HT1080 (cell line): ENCODE measurements at regions not wholly inside any gene's neighbourhood (a gene's known extent, or its start where the extent isn't known, plus 50 kb on each side); places are given as distances from the start of the nearest gene placed in this dataset.
"Not testable (repeated sequence)": the region's sequence is repeated elsewhere in the genome, so short reads cannot be mapped to it uniquely, and the experiment has no call there.

Experiments used
- DNase-seq: peaks from one replicate; pipeline ENCODE4 v3.0.0-alpha.2; 2015; ENCODE audit warnings: low read depth

DNA sequence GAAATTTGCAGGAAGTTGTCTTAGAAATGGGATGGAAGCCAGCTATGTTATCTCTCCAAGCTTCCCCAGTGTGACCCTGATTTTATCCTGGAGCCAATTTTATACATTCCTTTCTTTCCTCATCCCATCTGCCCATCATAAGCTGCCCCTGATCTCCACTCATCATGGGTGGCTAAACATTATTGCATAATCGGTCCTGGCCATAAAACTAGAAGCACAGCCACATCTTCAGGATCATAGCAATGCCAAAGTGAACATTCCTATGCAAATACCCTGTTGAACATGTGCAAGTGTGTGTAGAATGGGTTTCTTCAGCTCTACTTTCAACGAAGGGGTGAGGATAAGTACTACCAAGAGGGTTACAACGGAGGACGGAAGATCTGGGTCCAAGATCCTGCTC, 50.6 kb upstream of the COG2 start:
- DNase-seq, result no peak

- no peak for DNase-seq
These were observed 52.3 kb upstream of the COG2 start for GRCh38 chr1:230589951-230590350.

- no peak for DNase-seq
These were observed 53.9 kb upstream of the COG2 start for GRCh38 chr1:230588323-230588746.

- DNase-seq, result no peak
These were observed 55.2 kb upstream of the COG2 start for GRCh38 chr1:230587061-230587460.

DNA sequence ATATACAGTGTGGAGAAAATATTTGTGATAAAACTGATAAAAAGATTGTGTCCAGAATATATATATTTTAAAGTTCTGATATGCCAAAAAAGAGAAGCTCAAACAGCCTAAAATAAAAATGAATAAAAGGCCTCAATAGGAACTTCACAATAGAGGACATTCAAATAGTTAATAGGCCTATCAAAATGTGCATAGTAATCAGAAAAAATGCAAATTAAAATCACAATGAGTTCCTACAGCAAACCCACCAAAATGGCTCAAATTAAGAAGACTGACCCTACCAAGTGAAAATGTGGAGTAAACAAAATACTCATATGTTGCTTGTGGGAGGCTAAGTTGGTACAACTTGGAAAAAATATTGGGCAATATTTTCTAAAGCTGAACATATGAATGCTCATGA, 57.6 kb upstream of the COG2 start:
- DNase-seq, result no peak

- peak; percentile 54 for DNase-seq
These were observed 60.7 kb upstream of the COG2 start for GRCh38 chr1:230581446-230582079.

DNA sequence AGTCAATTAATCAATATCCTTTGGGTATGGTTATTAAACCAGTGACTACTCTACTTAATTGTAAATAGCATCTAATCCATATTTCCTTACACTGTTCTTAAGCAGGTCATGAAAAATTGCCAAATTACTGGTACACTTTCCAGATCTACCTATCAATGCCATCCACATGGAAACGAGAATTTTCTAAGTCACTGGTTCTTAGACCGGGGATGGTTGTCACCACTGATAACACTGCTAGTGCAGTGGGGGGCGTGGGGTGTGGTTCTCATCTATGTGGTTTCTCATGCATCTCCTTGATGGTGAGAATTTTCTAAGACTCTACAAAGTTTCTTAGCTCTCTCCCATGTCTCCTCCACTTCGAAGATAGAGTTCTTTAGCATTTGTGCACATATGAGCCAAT, 63.7 kb upstream of the COG2 start:
- no peak for DNase-seq

- no peak for DNase-seq
These were observed 64.7 kb upstream of the COG2 start for GRCh38 chr1:230577537-230577936.

GRCh38 chr1:230575886-230576500, 66.3 kb upstream of the COG2 start:
- no peak for DNase-seq

- DNase-seq, result no peak
These were observed 67.8 kb upstream of the COG2 start for GRCh38 chr1:230574502-230574901.

DNA sequence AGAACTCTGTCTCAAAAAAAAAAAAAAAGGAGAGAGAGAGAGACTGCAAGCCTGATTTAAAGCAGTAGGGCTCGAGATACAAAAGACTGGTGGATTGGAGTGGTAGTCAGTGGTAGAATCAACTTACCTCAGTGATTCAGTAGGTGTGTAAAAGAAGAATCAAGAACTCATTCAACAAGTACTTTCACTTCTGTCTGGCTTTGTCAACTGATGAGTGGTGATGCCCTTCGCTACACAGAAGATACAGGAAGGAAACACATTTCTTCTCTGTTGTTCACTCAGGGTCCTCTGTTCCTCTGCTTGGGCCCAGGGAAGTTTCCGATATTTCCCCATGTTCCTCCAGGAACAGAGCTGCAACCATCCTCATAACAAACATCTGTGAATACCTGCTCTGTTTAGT, 68.6 kb upstream of the COG2 start:
- no peak for DNase-seq

DNA sequence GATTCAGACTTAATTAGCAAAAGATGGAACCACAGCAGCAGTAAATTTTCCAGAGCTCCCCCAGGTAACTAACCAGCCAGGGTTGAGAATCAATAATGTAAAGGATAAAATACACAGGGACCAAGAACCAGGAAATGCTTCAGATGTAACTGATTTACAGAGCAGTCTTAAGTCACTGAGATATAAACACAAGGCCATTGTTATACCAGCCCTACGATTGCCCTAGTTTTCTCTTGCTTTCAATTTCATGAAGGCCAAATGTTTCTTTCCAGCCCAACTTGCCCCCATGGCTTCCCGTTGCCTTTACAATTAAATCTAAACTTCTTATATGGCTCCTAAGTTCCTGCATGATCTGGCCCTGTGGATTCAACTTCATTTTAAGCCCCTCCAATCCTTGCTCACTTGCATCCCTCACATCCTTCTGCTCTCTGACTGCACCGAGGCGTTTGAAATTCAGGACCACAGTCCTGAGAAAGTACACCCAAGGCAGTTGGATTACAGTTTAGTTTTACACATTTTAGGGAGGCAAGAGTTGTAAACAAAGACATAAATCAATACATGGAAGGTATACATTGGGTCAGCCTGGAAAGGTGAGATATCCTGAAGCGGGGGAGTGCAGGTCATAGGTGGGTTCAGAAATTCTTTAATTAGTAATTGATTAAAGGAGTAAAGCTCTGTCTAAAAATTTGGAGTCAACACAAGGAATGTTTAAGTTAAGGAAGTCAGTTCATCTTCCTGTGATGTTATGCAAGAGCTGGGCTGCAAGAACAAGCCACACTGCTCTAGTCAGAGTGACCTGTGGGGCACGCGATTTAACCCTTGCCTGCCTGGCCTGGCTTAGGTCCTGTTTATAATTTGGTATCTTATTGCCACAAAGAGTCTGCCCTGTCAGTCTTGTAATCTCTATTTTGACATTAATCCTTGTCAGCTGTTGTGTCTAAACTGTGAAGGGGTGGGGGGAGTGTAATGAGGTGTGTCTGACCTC, 69.9 kb upstream of the COG2 start:
- no peak for DNase-seq

GRCh38 chr1:230570724-230571360, 71.4 kb upstream of the COG2 start:
- DNase-seq, result no peak

- no peak for DNase-seq
These were observed 73.1 kb upstream of the COG2 start for GRCh38 chr1:230569201-230569600.

DNA sequence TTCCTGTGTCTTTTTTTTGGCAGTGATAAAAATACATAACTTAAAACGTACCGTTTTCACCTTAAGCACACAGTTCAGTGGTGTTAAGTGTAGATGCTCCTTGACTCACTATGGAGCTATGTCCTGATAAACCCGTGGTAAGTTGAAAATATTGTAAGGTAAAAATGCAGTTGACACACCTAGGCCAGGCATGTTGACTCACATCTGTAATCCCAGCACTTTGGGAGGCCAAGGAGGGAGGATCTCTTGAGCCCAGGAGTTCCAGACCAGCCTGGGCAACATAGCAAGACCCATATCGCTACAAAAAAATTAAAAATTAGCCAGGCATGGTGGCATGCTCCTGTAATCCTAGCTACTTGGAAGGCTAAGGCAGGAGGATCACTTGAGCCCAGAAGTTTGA, 73.6 kb upstream of the COG2 start:
- no peak for DNase-seq

DNA sequence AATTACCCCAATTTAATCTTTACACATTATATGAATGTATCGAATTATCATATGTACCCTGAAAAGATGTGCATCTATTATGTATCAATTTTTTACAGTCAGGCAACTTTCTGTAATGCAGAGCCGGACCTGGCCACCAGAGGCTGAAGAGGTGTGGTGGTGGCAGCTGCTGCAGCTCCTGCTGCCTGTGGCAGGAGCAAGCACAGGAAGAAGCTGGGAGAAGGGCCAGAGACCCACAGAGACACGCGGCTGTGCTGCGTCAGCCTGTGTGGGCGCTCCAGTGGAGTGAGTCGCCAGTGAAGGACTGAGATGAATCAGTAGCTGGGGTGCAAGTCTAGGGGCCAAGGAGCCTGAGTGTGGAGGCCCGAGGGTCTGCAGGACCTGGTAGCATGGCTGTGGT, 74.3 kb upstream of the COG2 start:
- peak; percentile 56 for DNase-seq

DNA sequence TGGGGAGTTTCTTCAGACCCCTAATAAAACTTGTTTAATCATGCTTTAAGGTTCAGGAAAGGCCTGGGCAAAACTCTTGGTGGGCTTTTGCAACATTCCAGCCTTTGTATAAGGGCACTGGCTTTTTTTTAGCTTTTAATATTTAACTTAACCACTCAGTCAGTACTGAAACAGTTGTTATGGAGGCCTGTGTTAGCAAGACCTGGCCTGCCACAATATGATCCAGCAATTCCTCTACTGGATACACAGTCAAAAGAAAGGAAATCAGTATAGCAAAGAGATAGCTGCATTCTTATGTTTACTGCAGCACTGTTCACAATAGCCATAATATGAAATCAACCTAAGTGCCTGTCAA, 75.1 kb upstream of the COG2 start:
- no peak for DNase-seq

- not testable (repeated sequence) for DNase-seq
These were observed 75.6 kb upstream of the COG2 start for GRCh38 chr1:230566532-230567220.

DNA sequence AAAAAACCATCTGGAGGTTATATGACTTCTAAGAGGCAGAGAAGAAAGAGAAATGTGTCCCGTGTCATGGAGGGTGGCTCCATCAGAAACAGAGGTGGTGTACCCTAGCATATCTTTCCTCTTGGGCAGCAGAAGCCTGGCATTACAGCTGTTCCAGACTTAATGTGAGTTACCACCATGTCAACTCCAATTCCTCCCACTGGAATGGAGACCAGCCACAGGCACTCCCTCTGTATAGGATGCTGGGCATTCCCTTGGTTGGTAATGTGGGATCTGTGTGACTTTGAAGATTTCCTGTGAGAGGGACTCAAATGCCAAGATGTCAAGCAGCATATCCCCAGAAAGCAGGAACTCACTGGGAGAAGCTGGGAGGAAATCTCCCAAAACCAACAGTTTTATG, 77.1 kb upstream of the COG2 start:
- DNase-seq, result no peak

GRCh38 chr1:230563591-230563990, 78.7 kb upstream of the COG2 start:
- DNase-seq, result no peak

DNA sequence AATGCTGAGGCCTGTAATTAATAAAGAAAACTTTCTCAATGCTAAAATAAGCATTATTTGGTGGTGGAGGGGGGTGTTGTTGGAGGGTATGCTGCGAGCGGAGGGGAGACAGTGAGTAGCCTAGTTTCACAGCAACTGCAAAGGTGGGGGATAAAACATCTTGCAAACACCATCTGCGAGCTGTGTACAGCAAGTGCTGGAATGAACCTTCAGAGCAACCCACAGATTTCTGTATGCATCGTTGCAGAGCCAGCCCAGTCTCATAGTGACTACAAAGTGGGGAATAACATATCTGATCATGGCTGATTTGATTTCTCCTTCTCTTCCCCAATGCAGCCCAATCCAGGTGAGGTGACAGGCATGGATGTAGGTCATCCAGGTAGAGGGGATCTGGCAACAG, 80.7 kb upstream of the COG2 start:
- no peak for DNase-seq
